ENCODE measurements at regions not wholly inside any gene's neighbourhood (a gene's known extent, or its start where the extent isn't known, plus 50 kb on each side); places are given as distances from the start of the nearest gene placed in this dataset.

- H3K36me3 Mint-ChIP-seq (ENCODE audit: low read depth): no peaks in the 10 kb centered on the region
- intact Hi-C loops (cut with micrococcal nuclease): no loop called here
- no peak for DNase-seq (ENCODE audit: low spot score)
- H3K27me3 Mint-ChIP-seq (ENCODE audit: insufficient read depth): peaks cover 11% of the 10 kb centered on the region
- no peaks in the 10 kb centered on the region for H3K9me3 Mint-ChIP-seq
- H3K4me3 Mint-ChIP-seq: no peak overlapping the region
- no peaks in the 10 kb centered on the region for H3K4me1 Mint-ChIP-seq (ENCODE audit: low read depth)
- no peak overlapping the region for H3K27ac Mint-ChIP-seq
Measured at GRCh38 chr7:21214657-21215056, 213.2 kb upstream of the SP4 start.

- peaks cover 9% of the 10 kb centered on the region for H3K27me3 Mint-ChIP-seq (ENCODE audit: insufficient read depth)
- H3K36me3 Mint-ChIP-seq (ENCODE audit: low read depth): no peaks in the 10 kb centered on the region
- no peak for DNase-seq (ENCODE audit: low spot score)
- no peaks in the 10 kb centered on the region for H3K9me3 Mint-ChIP-seq
- H3K4me1 Mint-ChIP-seq (ENCODE audit: low read depth): no peaks in the 10 kb centered on the region
- H3K27ac Mint-ChIP-seq: no peak overlapping the region
- H3K4me3 Mint-ChIP-seq: no peak overlapping the region
- intact Hi-C loops (cut with micrococcal nuclease): no loop called here
Measured at GRCh38 chr7:21215307-21215706, 212.6 kb upstream of the SP4 start.

- H3K27ac Mint-ChIP-seq: no peak overlapping the region
- no peak overlapping the region for H3K4me3 Mint-ChIP-seq
- intact Hi-C loops (cut with micrococcal nuclease): no loop called here
- H3K9me3 Mint-ChIP-seq: no peaks in the 10 kb centered on the region
- no peak for DNase-seq (ENCODE audit: low spot score)
- no peaks in the 10 kb centered on the region for H3K36me3 Mint-ChIP-seq (ENCODE audit: low read depth)
- peaks cover 5% of the 10 kb centered on the region for H3K27me3 Mint-ChIP-seq (ENCODE audit: insufficient read depth)
- no peaks in the 10 kb centered on the region for H3K4me1 Mint-ChIP-seq (ENCODE audit: low read depth)
Measured at GRCh38 chr7:21217365-21217764, 210.5 kb upstream of the SP4 start.

GRCh38 chr7:21218155-21218554 is 209.7 kb upstream of the SP4 start:
- Mint-ChIP-seq H3K27ac (no peak overlapping the region), H3K9me3 (no peaks in the 10 kb centered on the region), H3K4me1 (ENCODE audit: low read depth) (no peaks in the 10 kb centered on the region), H3K4me3 (no peak overlapping the region), H3K36me3 (ENCODE audit: low read depth) (no peaks in the 10 kb centered on the region), H3K27me3 (ENCODE audit: insufficient read depth) (peaks cover 5% of the 10 kb centered on the region)
- intact Hi-C loops (cut with micrococcal nuclease): no loop called here
- DNase-seq (ENCODE audit: low spot score): no peak

GRCh38 chr7:21221130-21221529 is 206.8 kb upstream of the SP4 start:
- H3K4me1 Mint-ChIP-seq (ENCODE audit: low read depth): no peaks in the 10 kb centered on the region
- no peak overlapping the region for H3K27ac Mint-ChIP-seq
- no peak for DNase-seq (ENCODE audit: low spot score)
- H3K9me3 Mint-ChIP-seq: no peaks in the 10 kb centered on the region
- peaks cover 2% of the 10 kb centered on the region for H3K27me3 Mint-ChIP-seq (ENCODE audit: insufficient read depth)
- intact Hi-C loops (cut with micrococcal nuclease): no loop called here
- H3K36me3 Mint-ChIP-seq (ENCODE audit: low read depth): no peaks in the 10 kb centered on the region
- H3K4me3 Mint-ChIP-seq: no peak overlapping the region

- Mint-ChIP-seq H3K4me1 (ENCODE audit: low read depth) (no peaks in the 10 kb centered on the region), H3K9me3 (no peaks in the 10 kb centered on the region), H3K27ac (no peak overlapping the region), H3K27me3 (ENCODE audit: insufficient read depth) (peaks cover 17% of the 10 kb centered on the region), H3K36me3 (ENCODE audit: low read depth) (no peaks in the 10 kb centered on the region), H3K4me3 (no peak overlapping the region)
- no peak for DNase-seq (ENCODE audit: low spot score)
- intact Hi-C loops (cut with micrococcal nuclease): no loop called here
Measured at GRCh38 chr7:21238400-21239116, 189.3 kb upstream of the SP4 start.

GRCh38 chr7:21243265-21243664 is 184.6 kb upstream of the SP4 start:
- peaks cover 15% of the 10 kb centered on the region for H3K27me3 Mint-ChIP-seq (ENCODE audit: insufficient read depth)
- no peak overlapping the region for H3K4me3 Mint-ChIP-seq
- no peaks in the 10 kb centered on the region for H3K36me3 Mint-ChIP-seq (ENCODE audit: low read depth)
- intact Hi-C loops (cut with micrococcal nuclease): no loop called here
- no peaks in the 10 kb centered on the region for H3K9me3 Mint-ChIP-seq
- H3K4me1 Mint-ChIP-seq (ENCODE audit: low read depth): no peaks in the 10 kb centered on the region
- no peak overlapping the region for H3K27ac Mint-ChIP-seq
- no peak for DNase-seq (ENCODE audit: low spot score)

GRCh38 chr7:21251151-21251800 is 176.6 kb upstream of the SP4 start:
- peaks cover 68% of the 10 kb centered on the region for H3K27me3 Mint-ChIP-seq (ENCODE audit: insufficient read depth)
- DNase-seq (ENCODE audit: low spot score): no peak
- H3K4me3 Mint-ChIP-seq: no peak overlapping the region
- peaks cover 16% of the 10 kb centered on the region for H3K4me1 Mint-ChIP-seq (ENCODE audit: low read depth)
- no peak overlapping the region for H3K27ac Mint-ChIP-seq
- intact Hi-C loops (cut with micrococcal nuclease): loop anchor here (5.0 kb wide), 3 partner anchors 454 to 831 kb away; no protein-coding TSS in a partner anchor
- no peaks in the 10 kb centered on the region for H3K9me3 Mint-ChIP-seq
- H3K36me3 Mint-ChIP-seq (ENCODE audit: low read depth): no peaks in the 10 kb centered on the region

- DNase-seq (ENCODE audit: low spot score): peak; percentile 37
- Mint-ChIP-seq H3K36me3 (ENCODE audit: low read depth) (peaks cover 2% of the 10 kb centered on the region), H3K9me3 (peaks cover 7% of the 10 kb centered on the region), H3K4me1 (ENCODE audit: low read depth) (peaks cover 21% of the 10 kb centered on the region), H3K27me3 (ENCODE audit: insufficient read depth) (peaks cover 70% of the 10 kb centered on the region), H3K27ac (peak overlapping the region; percentile 32), H3K4me3 (peak overlapping the region; percentile 74)
- intact Hi-C loops (cut with micrococcal nuclease): loop anchor here (1.0 to 5.0 kb wide), 5 partner anchors 457 to 828 kb away; no protein-coding TSS in a partner anchor
Measured at GRCh38 chr7:21253740-21254687, 173.9 kb upstream of the SP4 start.

- H3K27ac Mint-ChIP-seq: no peak overlapping the region
- intact Hi-C loops (cut with micrococcal nuclease): loop anchor here (1.0 to 5.0 kb wide), 4 partner anchors 101 to 270 kb away; partner anchors contain the start of gene SP4
- H3K4me1 Mint-ChIP-seq (ENCODE audit: low read depth): peaks cover 26% of the 10 kb centered on the region
- H3K27me3 Mint-ChIP-seq (ENCODE audit: insufficient read depth): peaks cover 49% of the 10 kb centered on the region
- H3K9me3 Mint-ChIP-seq: peaks cover 7% of the 10 kb centered on the region
- DNase-seq (ENCODE audit: low spot score): no peak
- no peak overlapping the region for H3K4me3 Mint-ChIP-seq
- peaks cover 2% of the 10 kb centered on the region for H3K36me3 Mint-ChIP-seq (ENCODE audit: low read depth)
Measured at GRCh38 chr7:21256310-21256877, 171.5 kb upstream of the SP4 start.

GRCh38 chr7:21260939-21261338 is 166.9 kb upstream of the SP4 start:
- peaks cover 24% of the 10 kb centered on the region for H3K4me1 Mint-ChIP-seq (ENCODE audit: low read depth)
- peaks cover 11% of the 10 kb centered on the region for H3K9me3 Mint-ChIP-seq

More at GRCh38 chr7:21260939-21261338, 166.9 kb upstream of the SP4 start:
- Mint-ChIP-seq H3K4me3 (no peak overlapping the region), H3K27me3 (ENCODE audit: insufficient read depth) (peaks cover 12% of the 10 kb centered on the region), H3K27ac (no peak overlapping the region), H3K36me3 (ENCODE audit: low read depth) (peaks cover 4% of the 10 kb centered on the region)
- no peak for DNase-seq (ENCODE audit: low spot score)
- intact Hi-C loops (cut with micrococcal nuclease): no loop called here
